ENCODE measurements at regions not wholly inside any gene's neighbourhood (a gene's known extent, or its start where the extent isn't known, plus 50 kb on each side); places are given as distances from the start of the nearest gene placed in this dataset.

- CTCF ChIA-PET (ENCODE audit: low intra/inter-chr PET ratio) = no interaction called here
- Histone ChIP-seq H2AFZ (ENCODE audit: low read depth, low read length) (no peak overlapping the region), H3K9me1 (ENCODE audit: control insufficient read depth, insufficient read depth, low read length) (no peaks in the 10 kb centered on the region), H4K20me1 (replicated peaks; ENCODE audit: control insufficient read depth, insufficient read depth, low read length) (no peaks in the 10 kb centered on the region), H3K4me3 (no peak overlapping the region), H3K4me1 (replicated peaks in 1 of 2; ENCODE audit: control insufficient read depth in 2 of 2, insufficient read depth in 2 of 2, low read length in 2 of 2) (peaks cover 0 to 3% of the 10 kb centered on the region in 2 experiments; a peak in 2 of 5 replicates), H3K79me2 (ENCODE audit: control insufficient read depth, insufficient read depth, low read length) (no peaks in the 10 kb centered on the region), H3K36me3 (ENCODE audit: control insufficient read depth, insufficient read depth, low read length) (no peaks in the 10 kb centered on the region), H3K9ac (ENCODE audit: insufficient read depth in 1 of 2, low read depth in 2 of 2, low read length in 2 of 2) (no peak overlapping the region), H3K27me3 (ENCODE audit: control insufficient read depth in 2 of 2, insufficient read depth in 2 of 2, low read length in 2 of 2) (no peaks in the 10 kb centered on the region), H3K27ac (ENCODE audit: extremely low read depth, low read depth, low read length) (no peak overlapping the region), H3K9me3 (replicated peaks; ENCODE audit: control insufficient read depth, insufficient read depth, low read depth, low read length) (0 out of 2 replicates have a peak, but pooled peaks cover 2% of the 10 kb centered on the region), H3K4me2 (ENCODE audit: insufficient read depth, low read length) (no peak overlapping the region)
- POLR2A ChIA-PET = no interaction called here
- no peak for ATAC-seq
- no peak for DNase-seq (ENCODE audit: extremely low read depth in 1 of 4, low spot score in 3 of 4)
- FAIRE-seq = no peak
- in situ Hi-C loops (cut with MboI) = no loop called here
- intact Hi-C loops (cut with micrococcal nuclease) = no loop called here
- TF ChIP-seq ZBTB17 (CRISPR knock-in tag; IDR thresholded peaks at IDR 0.05) (no peak), C11orf30 (IDR thresholded peaks at IDR 0.05; ENCODE audit: low read depth) (peak; percentile 27; the same call in 1 of the 2 replicates), MAFG (tag; conservative IDR thresholded peaks at IDR 0.05) (0 out of 2 replicates have a peak, but pooled peaks have one; percentile 21), EGR1 (conservative IDR thresholded peaks at IDR 0.05) (no peak), ZNF316 (IDR thresholded peaks at IDR 0.05) (0 out of 2 replicates have a peak, but pooled peaks have one; percentile 47), ZKSCAN3 (CRISPR knock-in tag; IDR thresholded peaks at IDR 0.05) (no peak), CTCF (IDR thresholded peaks at IDR 0.05 in 2 of 3, conservative IDR thresholded peaks at IDR 0.05 in 1 of 3; ENCODE audit: insufficient read depth in 2 of 3, low read depth in 1 of 3, low read length in 3 of 3) (no peak), SOX6 (IDR thresholded peaks at IDR 0.05) (no peak), RBM34 (IDR thresholded peaks at IDR 0.05; ENCODE audit: borderline replicate concordance, insufficient read depth, low read length) (no peak)
- BruUV-seq (replicated peaks) = no TSS peak
These were observed 999.3 kb upstream of the TMPRSS15 start for GRCh38 chr21:19402870-19403269.

Data from K562 (cell line).